Stimulated activated CD4-positive, alpha-beta T cell treated with anti-CD3 and anti-CD28 coated beads, TNF-alpha, amount 100 ng/mL, for 1 hour (primary cell): ENCODE measurements at regions not wholly inside any gene's neighbourhood (a gene's known extent, or its start where the extent isn't known, plus 50 kb on each side); places are given as distances from the start of the nearest gene placed in this dataset.
"Not testable (repeated sequence)": the region's sequence is repeated elsewhere in the genome, so short reads cannot be mapped to it uniquely, and the experiment has no call there.

Experiments
- DNase-seq, 3 donors: peaks; one replicate each; pipeline ENCODE4 v3.0.0-alpha.2; 2020; ENCODE audit warnings: low read depth in 3 of 3, low spot score in 1 of 3

GRCh38 chr5:62082370-62082801 lies 223.6 kb upstream of the KIF2A start:
- no peak for DNase-seq

- DNase-seq, result no peak
Measured at GRCh38 chr5:62083247-62083646, 222.8 kb upstream of the KIF2A start.

- DNase-seq, result no peak
Measured at GRCh38 chr5:62083661-62084060, 222.3 kb upstream of the KIF2A start.

GRCh38 chr5:62084391-62084790 lies 221.6 kb upstream of the KIF2A start:
- DNase-seq, result no peak

- no peak for DNase-seq
Measured at GRCh38 chr5:62090953-62091352, 215.1 kb upstream of the KIF2A start.

- DNase-seq, result no peak
Measured at GRCh38 chr5:62093411-62093810, 212.6 kb upstream of the KIF2A start.

GRCh38 chr5:62093976-62094375 lies 212.0 kb upstream of the KIF2A start:
- no peak for DNase-seq

GRCh38 chr5:62097361-62097760 lies 208.6 kb upstream of the KIF2A start:
- no peak for DNase-seq

GRCh38 chr5:62100201-62100600 lies 205.8 kb upstream of the KIF2A start:
- no peak for DNase-seq

GRCh38 chr5:62103863-62104262 lies 202.1 kb upstream of the KIF2A start:
- not testable (repeated sequence) for DNase-seq

GRCh38 chr5:62111428-62111827 lies 194.6 kb upstream of the KIF2A start:
- DNase-seq, result no peak

GRCh38 chr5:62112689-62113228 lies 193.2 kb upstream of the KIF2A start:
- DNase-seq, result no peak

GRCh38 chr5:62115014-62115413 lies 191.0 kb upstream of the KIF2A start:
- no peak for DNase-seq

- no peak for DNase-seq
Measured at GRCh38 chr5:62124266-62124665, 181.7 kb upstream of the KIF2A start.

- no peak for DNase-seq
Measured at GRCh38 chr5:62126090-62126489, 179.9 kb upstream of the KIF2A start.

- no peak for DNase-seq
Measured at GRCh38 chr5:62127098-62127736, 178.8 kb upstream of the KIF2A start.

GRCh38 chr5:62130107-62130506 lies 175.9 kb upstream of the KIF2A start:
- DNase-seq, result no peak

- DNase-seq, result no peak
Measured at GRCh38 chr5:62132276-62132675, 173.7 kb upstream of the KIF2A start.

- no peak for DNase-seq
Measured at GRCh38 chr5:62133426-62133825, 172.6 kb upstream of the KIF2A start.

GRCh38 chr5:62134811-62135210 lies 171.2 kb upstream of the KIF2A start:
- DNase-seq, result no peak

GRCh38 chr5:62137628-62138027 lies 168.4 kb upstream of the KIF2A start:
- no peak for DNase-seq

GRCh38 chr5:62138607-62139006 lies 167.4 kb upstream of the KIF2A start:
- DNase-seq, result no peak

- DNase-seq, result no peak
Measured at GRCh38 chr5:62139741-62140140, 166.3 kb upstream of the KIF2A start.
